Epithelial cell of proximal tubule (primary cell): ENCODE measurements at regions not wholly inside any gene's neighbourhood (a gene's known extent, or its start where the extent isn't known, plus 50 kb on each side); places are given as distances from the start of the nearest gene placed in this dataset.
A peak's percentile ranks its signal among the peaks of the same experiment; 100 is the strongest.

Experiments
- DNase-seq: peaks from one replicate; pipeline ENCODE4 v3.0.0-alpha.2; 2011; ENCODE audit warnings: low read depth
- H3K4me3 ChIP-seq: 2 replicates; pipeline ENCODE4 v1.5.1; 2011; ENCODE audit warnings: low read depth, mild to moderate bottlenecking, low read length
- TF ChIP-seq, protein P1 (sequence below): conservative IDR thresholded peaks from 2 replicates; pipeline ENCODE4 v1.5.1; 2012; ENCODE audit warnings: low read depth, mild to moderate bottlenecking, low read length

DNA sequence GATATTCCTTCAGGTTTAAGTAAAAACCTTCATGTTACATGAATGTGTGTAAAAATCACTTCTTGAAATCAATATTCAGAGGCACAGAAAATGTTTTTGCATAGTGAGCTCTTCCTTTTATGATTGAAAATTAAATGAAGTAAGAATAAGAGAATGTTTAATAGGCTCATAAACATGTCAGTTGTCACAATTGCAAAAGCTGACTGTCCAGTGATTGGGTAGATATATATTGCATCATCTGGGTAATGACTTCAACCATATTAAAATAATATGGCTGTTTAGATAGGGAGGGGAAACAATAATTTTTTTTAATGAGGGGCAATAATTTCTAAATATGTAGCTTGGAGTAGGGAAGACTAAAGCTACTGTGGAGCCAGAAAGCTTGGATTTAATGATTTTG lies 529.8 kb upstream of the GOLIM4 start:
- TF ChIP-seq, protein P1, sequence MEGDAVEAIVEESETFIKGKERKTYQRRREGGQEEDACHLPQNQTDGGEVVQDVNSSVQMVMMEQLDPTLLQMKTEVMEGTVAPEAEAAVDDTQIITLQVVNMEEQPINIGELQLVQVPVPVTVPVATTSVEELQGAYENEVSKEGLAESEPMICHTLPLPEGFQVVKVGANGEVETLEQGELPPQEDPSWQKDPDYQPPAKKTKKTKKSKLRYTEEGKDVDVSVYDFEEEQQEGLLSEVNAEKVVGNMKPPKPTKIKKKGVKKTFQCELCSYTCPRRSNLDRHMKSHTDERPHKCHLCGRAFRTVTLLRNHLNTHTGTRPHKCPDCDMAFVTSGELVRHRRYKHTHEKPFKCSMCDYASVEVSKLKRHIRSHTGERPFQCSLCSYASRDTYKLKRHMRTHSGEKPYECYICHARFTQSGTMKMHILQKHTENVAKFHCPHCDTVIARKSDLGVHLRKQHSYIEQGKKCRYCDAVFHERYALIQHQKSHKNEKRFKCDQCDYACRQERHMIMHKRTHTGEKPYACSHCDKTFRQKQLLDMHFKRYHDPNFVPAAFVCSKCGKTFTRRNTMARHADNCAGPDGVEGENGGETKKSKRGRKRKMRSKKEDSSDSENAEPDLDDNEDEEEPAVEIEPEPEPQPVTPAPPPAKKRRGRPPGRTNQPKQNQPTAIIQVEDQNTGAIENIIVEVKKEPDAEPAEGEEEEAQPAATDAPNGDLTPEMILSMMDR = no peak
- no peak for DNase-seq
- no peak overlapping the region for H3K4me3 ChIP-seq

DNA sequence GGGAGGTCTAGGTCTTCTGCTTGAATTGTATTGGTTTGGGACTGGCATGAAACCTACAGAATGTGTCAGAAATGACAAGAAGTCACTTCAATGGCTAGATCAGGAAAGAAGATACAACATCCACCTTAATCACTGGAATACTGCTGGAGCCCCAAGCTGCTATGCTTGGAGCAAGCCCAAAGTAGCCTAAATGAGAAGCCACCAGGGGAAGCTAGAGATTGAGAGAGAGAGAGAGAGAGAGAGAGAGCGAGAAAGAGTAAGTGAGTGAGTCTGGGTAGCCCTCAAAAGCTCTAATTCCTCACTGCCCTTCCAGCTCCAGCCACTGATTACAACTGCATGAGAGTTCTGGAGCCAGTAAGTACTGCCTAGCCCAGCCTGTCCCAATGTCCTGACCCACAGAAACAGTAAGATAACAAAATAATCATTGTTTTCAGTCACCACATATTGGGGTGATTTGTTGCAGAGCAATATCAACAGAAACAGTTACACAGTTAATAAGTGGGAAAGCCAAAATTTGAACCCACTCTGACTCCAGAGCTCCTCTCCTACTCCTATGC lies 529.2 kb upstream of the GOLIM4 start:
- DNase-seq = no peak

GRCh38 chr3:168624195-168624594 lies 528.5 kb upstream of the GOLIM4 start:
- TF ChIP-seq, protein P1 = no peak
- DNase-seq = no peak
- no peak overlapping the region for H3K4me3 ChIP-seq

More for the DNA sequence above, 529.2 kb upstream of the GOLIM4 start:
- TF ChIP-seq, protein P1 = peak; percentile 18
- H3K4me3 ChIP-seq = no peak overlapping the region

- DNase-seq = no peak
- TF ChIP-seq, protein P1 = no peak
- no peak overlapping the region for H3K4me3 ChIP-seq
These were observed 527.1 kb upstream of the GOLIM4 start for GRCh38 chr3:168622795-168623194.

GRCh38 chr3:168620854-168621253 lies 525.1 kb upstream of the GOLIM4 start:
- peak; percentile 7 for DNase-seq
- H3K4me3 ChIP-seq = no peak overlapping the region
- TF ChIP-seq, protein P1 = peak; percentile 83

GRCh38 chr3:168618827-168619470 lies 523.2 kb upstream of the GOLIM4 start:
- H3K4me3 ChIP-seq = no peak overlapping the region

More at GRCh38 chr3:168618827-168619470, 523.2 kb upstream of the GOLIM4 start:
- TF ChIP-seq, protein P1 = no peak
- no peak for DNase-seq
